ENCODE measurements at regions not wholly inside any gene's neighbourhood (a gene's known extent, or its start where the extent isn't known, plus 50 kb on each side); places are given as distances from the start of the nearest gene placed in this dataset.

DNA sequence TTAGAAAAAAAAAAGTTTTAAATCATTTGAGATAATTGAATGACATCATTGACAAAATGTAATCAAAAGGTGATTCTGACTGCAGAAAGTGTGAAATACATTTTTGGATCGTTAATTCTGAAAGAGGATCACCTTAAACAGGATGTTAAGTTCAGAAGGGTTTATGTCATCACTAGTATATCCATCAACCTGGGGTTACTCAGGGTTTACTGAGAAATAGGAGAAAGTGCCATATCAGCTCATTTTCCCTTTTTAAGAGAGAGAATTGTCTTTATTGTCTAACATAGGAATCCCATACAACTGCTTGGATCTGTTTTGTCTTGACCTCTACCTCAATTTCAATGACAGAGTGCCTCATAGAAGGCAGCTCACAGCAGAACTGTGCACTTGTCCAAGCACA, 466.1 kb upstream of the LINC00305 start:
- TF ChIP-seq, protein P1, sequence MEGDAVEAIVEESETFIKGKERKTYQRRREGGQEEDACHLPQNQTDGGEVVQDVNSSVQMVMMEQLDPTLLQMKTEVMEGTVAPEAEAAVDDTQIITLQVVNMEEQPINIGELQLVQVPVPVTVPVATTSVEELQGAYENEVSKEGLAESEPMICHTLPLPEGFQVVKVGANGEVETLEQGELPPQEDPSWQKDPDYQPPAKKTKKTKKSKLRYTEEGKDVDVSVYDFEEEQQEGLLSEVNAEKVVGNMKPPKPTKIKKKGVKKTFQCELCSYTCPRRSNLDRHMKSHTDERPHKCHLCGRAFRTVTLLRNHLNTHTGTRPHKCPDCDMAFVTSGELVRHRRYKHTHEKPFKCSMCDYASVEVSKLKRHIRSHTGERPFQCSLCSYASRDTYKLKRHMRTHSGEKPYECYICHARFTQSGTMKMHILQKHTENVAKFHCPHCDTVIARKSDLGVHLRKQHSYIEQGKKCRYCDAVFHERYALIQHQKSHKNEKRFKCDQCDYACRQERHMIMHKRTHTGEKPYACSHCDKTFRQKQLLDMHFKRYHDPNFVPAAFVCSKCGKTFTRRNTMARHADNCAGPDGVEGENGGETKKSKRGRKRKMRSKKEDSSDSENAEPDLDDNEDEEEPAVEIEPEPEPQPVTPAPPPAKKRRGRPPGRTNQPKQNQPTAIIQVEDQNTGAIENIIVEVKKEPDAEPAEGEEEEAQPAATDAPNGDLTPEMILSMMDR (IDR thresholded peaks at IDR 0.05): no peak
- no peak for TF ChIP-seq POLR2A (IDR thresholded peaks at IDR 0.05)
